ENCODE measurements at regions not wholly inside any gene's neighbourhood (a gene's known extent, or its start where the extent isn't known, plus 50 kb on each side); places are given as distances from the start of the nearest gene placed in this dataset.
A peak's percentile ranks its signal among the peaks of the same experiment; 100 is the strongest.

DNA sequence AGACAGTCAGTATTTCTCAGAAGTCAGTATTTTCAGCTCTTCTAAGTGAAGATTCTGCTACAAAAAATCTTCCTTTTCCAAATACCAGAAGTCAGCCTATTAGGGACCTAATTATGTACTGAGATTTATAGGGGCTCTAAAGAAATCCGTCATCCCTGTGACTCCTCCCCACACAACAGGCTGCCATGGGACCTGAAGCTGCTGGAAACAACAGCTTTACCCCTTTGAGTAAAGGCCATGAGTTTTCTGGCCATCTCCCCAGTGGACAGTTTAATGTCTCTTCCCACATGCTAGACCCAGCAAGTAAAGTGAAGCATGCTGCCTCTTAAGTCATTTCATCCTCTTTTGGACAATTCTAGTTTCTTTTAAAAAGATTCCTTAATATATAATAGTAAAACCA is 255.7 kb upstream of the ACVR2A start:
- H3K27ac Mint-ChIP-seq (ENCODE audit: unreplicated experiment) = no peak overlapping the region
- H3K4me3 Mint-ChIP-seq (ENCODE audit: unreplicated experiment) = no peak overlapping the region
- peaks cover 12% of the 10 kb centered on the region for H3K4me1 Mint-ChIP-seq (ENCODE audit: low read depth)
- TF ChIP-seq, protein P1, sequence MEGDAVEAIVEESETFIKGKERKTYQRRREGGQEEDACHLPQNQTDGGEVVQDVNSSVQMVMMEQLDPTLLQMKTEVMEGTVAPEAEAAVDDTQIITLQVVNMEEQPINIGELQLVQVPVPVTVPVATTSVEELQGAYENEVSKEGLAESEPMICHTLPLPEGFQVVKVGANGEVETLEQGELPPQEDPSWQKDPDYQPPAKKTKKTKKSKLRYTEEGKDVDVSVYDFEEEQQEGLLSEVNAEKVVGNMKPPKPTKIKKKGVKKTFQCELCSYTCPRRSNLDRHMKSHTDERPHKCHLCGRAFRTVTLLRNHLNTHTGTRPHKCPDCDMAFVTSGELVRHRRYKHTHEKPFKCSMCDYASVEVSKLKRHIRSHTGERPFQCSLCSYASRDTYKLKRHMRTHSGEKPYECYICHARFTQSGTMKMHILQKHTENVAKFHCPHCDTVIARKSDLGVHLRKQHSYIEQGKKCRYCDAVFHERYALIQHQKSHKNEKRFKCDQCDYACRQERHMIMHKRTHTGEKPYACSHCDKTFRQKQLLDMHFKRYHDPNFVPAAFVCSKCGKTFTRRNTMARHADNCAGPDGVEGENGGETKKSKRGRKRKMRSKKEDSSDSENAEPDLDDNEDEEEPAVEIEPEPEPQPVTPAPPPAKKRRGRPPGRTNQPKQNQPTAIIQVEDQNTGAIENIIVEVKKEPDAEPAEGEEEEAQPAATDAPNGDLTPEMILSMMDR (IDR thresholded peaks at IDR 0.05) = no peak
- H3K9me3 Mint-ChIP-seq (ENCODE audit: low read depth) = peaks cover 18% of the 10 kb centered on the region
- H3K27me3 Mint-ChIP-seq (ENCODE audit: low read depth) = peaks cover 5% of the 10 kb centered on the region
- peaks cover 3% of the 10 kb centered on the region for H3K36me3 Mint-ChIP-seq (ENCODE audit: low read depth)
- no peak for DNase-seq (ENCODE audit: low spot score)

DNA sequence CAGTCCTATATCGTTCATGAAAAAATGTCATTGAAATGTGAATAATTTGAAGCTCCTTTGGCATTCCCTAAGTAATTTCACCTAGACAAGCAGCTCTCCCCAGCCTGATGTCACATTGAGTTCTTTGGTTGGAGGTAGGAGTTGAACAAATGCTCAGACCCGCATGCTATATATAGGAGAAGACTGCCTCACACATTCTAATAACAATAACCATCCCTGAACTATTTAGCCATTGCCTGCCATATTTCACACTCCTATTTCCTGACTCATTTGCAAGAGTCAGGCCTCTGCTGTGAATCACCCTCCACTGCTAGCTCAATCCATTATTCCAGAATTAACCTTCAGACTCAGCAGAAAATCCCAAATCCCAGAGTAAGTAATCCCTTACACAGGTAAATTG is 256.6 kb upstream of the ACVR2A start:
- H3K4me1 Mint-ChIP-seq (ENCODE audit: low read depth) = peaks cover 12% of the 10 kb centered on the region
- DNase-seq (ENCODE audit: low spot score) = no peak

DNA sequence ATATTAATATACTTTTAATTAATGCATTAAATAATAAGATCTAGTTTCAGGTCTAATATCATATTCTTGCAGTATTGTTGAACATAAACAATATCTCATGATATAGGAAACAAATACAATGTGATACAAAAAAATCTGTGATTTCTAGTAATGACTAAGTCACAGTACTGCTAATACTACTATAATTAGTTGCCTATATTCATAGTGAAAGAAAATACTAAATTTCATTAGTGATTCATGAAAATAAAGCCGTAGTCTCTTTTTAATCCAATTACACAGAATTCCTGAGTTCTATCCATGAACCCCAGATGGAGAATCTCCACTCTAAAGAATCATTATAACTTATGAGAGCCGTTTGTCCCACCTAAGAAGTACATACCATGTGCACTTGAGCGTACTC is 266.3 kb upstream of the ACVR2A start:
- no peaks in the 10 kb centered on the region for H3K4me1 Mint-ChIP-seq (ENCODE audit: low read depth)
- H3K27ac Mint-ChIP-seq (ENCODE audit: unreplicated experiment) = no peak overlapping the region
- H3K4me3 Mint-ChIP-seq (ENCODE audit: unreplicated experiment) = no peak overlapping the region
- H3K9me3 Mint-ChIP-seq (ENCODE audit: low read depth) = peaks cover 12% of the 10 kb centered on the region
- H3K36me3 Mint-ChIP-seq (ENCODE audit: low read depth) = peaks cover 3% of the 10 kb centered on the region
- TF ChIP-seq, protein P1 (IDR thresholded peaks at IDR 0.05) = no peak
- no peak for DNase-seq (ENCODE audit: low spot score)
- H3K27me3 Mint-ChIP-seq (ENCODE audit: low read depth) = peaks cover 7% of the 10 kb centered on the region

More for the DNA sequence above, 256.6 kb upstream of the ACVR2A start:
- peaks cover 24% of the 10 kb centered on the region for H3K9me3 Mint-ChIP-seq (ENCODE audit: low read depth)
- peak overlapping the region; percentile 49 for H3K27ac Mint-ChIP-seq (ENCODE audit: unreplicated experiment)
- H3K27me3 Mint-ChIP-seq (ENCODE audit: low read depth) = peaks cover 11% of the 10 kb centered on the region
- peaks cover 4% of the 10 kb centered on the region for H3K36me3 Mint-ChIP-seq (ENCODE audit: low read depth)
- TF ChIP-seq, protein P1 (IDR thresholded peaks at IDR 0.05) = no peak
- H3K4me3 Mint-ChIP-seq (ENCODE audit: unreplicated experiment) = no peak overlapping the region

- no peak for DNase-seq (ENCODE audit: low spot score)
- no peak overlapping the region for H3K4me3 Mint-ChIP-seq (ENCODE audit: unreplicated experiment)
- peaks cover 6% of the 10 kb centered on the region for H3K27me3 Mint-ChIP-seq (ENCODE audit: low read depth)
- no peaks in the 10 kb centered on the region for H3K4me1 Mint-ChIP-seq (ENCODE audit: low read depth)
- no peak overlapping the region for H3K27ac Mint-ChIP-seq (ENCODE audit: unreplicated experiment)
- H3K36me3 Mint-ChIP-seq (ENCODE audit: low read depth) = peaks cover 3% of the 10 kb centered on the region
- H3K9me3 Mint-ChIP-seq (ENCODE audit: low read depth) = peaks cover 9% of the 10 kb centered on the region
- TF ChIP-seq, protein P1 (IDR thresholded peaks at IDR 0.05) = no peak
Observed at GRCh38 chr2:147577998-147578380, 266.8 kb upstream of the ACVR2A start.

- H3K4me1 Mint-ChIP-seq (ENCODE audit: low read depth) = no peaks in the 10 kb centered on the region
- peaks cover 6% of the 10 kb centered on the region for H3K27me3 Mint-ChIP-seq (ENCODE audit: low read depth)
- DNase-seq (ENCODE audit: low spot score) = no peak
- peaks cover 3% of the 10 kb centered on the region for H3K36me3 Mint-ChIP-seq (ENCODE audit: low read depth)
- no peak overlapping the region for H3K27ac Mint-ChIP-seq (ENCODE audit: unreplicated experiment)
- peaks cover 8% of the 10 kb centered on the region for H3K9me3 Mint-ChIP-seq (ENCODE audit: low read depth)
- H3K4me3 Mint-ChIP-seq (ENCODE audit: unreplicated experiment) = no peak overlapping the region
- TF ChIP-seq, protein P1 (IDR thresholded peaks at IDR 0.05) = no peak
Observed at GRCh38 chr2:147577323-147577997, 267.4 kb upstream of the ACVR2A start.
